ENCODE measurements at regions not wholly inside any gene's neighbourhood (a gene's known extent, or its start where the extent isn't known, plus 50 kb on each side); places are given as distances from the start of the nearest gene placed in this dataset.

- H2BK12ac ChIP-seq (ENCODE audit: low read depth, low read length) = no peak overlapping the region
- no peak for TF ChIP-seq BRCA1 (IDR thresholded peaks at IDR 0.05; ENCODE audit: low read depth, low read length)
- no peak for TF ChIP-seq POLR2A (IDR thresholded peaks at IDR 0.05; ENCODE audit: control extremely low read depth in 1 of 2, low read depth in 2 of 2, low read length in 2 of 2)
- TF ChIP-seq HDAC2 (IDR thresholded peaks at IDR 0.05; ENCODE audit: borderline replicate concordance in 1 of 2, low read depth in 2 of 2, low read length in 2 of 2) = no peak
- no peak for TF ChIP-seq SAP30 (IDR thresholded peaks at IDR 0.05; ENCODE audit: insufficient read depth, insufficient replicate concordance, low read length)
- no peak for TF ChIP-seq EGR1 (IDR thresholded peaks at IDR 0.05; ENCODE audit: borderline replicate concordance, low read depth, low read length)
These were observed 80.4 kb upstream of the EEA1 start for GRCh38 chr12:93009533-93009932.

More at GRCh38 chr12:93009533-93009932, 80.4 kb upstream of the EEA1 start:
- H3K27ac ChIP-seq (ENCODE audit: low read depth, low read length) = no peak overlapping the region
- H4K91ac ChIP-seq (replicated peaks; ENCODE audit: insufficient read length, low read length) = no peak overlapping the region
- no peak overlapping the region for H3K4me3 ChIP-seq (ENCODE audit: extremely low read depth in 1 of 4, insufficient read depth in 2 of 4, low read depth in 3 of 4, low read length in 4 of 4)
- H3K79me2 ChIP-seq (ENCODE audit: control insufficient read depth in 1 of 2, insufficient read depth in 2 of 2, low read length in 2 of 2) = no peaks in the 10 kb centered on the region
- H3K27me3 ChIP-seq (replicated peaks in 1 of 4; ENCODE audit: control insufficient read depth in 3 of 4, extremely low read depth in 1 of 4, insufficient read depth in 3 of 4, low read length in 3 of 4) = no peaks in the 10 kb centered on the region
- ChIA-PET POLR2A (ENCODE audit: partially characterized antibody) (no interaction called here), CTCF (ENCODE audit: partially characterized antibody) (interaction anchor here (1.1 to 3.7 kb wide), 3 partner anchors 9 to 22 kb away, joined by 3 to 15 read pairs (median 3); no protein-coding TSS in a partner anchor)
- H3K36me3 ChIP-seq (ENCODE audit: control insufficient read depth in 2 of 4, insufficient read depth in 4 of 4, low read length in 3 of 4) = no peaks in the 10 kb centered on the region
- no peak overlapping the region for H2AK5ac ChIP-seq (ENCODE audit: low read depth, low read length)
- peaks cover 0 to 2% (median 0%) of the 10 kb centered on the region in 4 experiments; a peak in 1 of 7 replicates for H3K4me1 ChIP-seq (replicated peaks in 1 of 4; ENCODE audit: control insufficient read depth in 3 of 4, insufficient read depth in 4 of 4, low read length in 3 of 4)
- H3K79me1 ChIP-seq (ENCODE audit: low read depth, low read length) = no peaks in the 10 kb centered on the region
- no peak overlapping the region for H2BK15ac ChIP-seq (ENCODE audit: low read length)
- no peak overlapping the region for H4K8ac ChIP-seq (ENCODE audit: extremely low read depth, insufficient read depth, low read length)
- H3K56ac ChIP-seq (replicated peaks; ENCODE audit: insufficient read length, low read depth, low read length) = no peak overlapping the region
- H3K23me2 ChIP-seq (ENCODE audit: low read depth, low read length) = no peaks in the 10 kb centered on the region
- no peak overlapping the region for H3K14ac ChIP-seq (ENCODE audit: insufficient read length)
- no peak overlapping the region for H3K18ac ChIP-seq (ENCODE audit: extremely low read depth, low read length)
- H3K9ac ChIP-seq (replicated peaks in 1 of 4; ENCODE audit: extremely low read depth in 1 of 4, low read depth in 3 of 4, low read length in 3 of 4) = no peak overlapping the region
- DNase-seq (ENCODE audit: low read depth in 1 of 2, low spot score in 2 of 2) = no peak
- no peak overlapping the region for H3K23ac ChIP-seq (ENCODE audit: insufficient read length)
- no peaks in the 10 kb centered on the region for H3K9me3 ChIP-seq (ENCODE audit: insufficient read depth in 2 of 2, low read depth in 1 of 2, low read length in 1 of 2)
- no peak overlapping the region for H3K4ac ChIP-seq (replicated peaks; ENCODE audit: insufficient read length, low read depth, low read length)
- H2AFZ ChIP-seq (ENCODE audit: low read length) = no peak overlapping the region
- 90% methylated on average over 3 of the region's 3 CpGs; no CpG with 5 or more reads in 1 of the 2 experiments for WGBS, 2 experiments (ENCODE audit: extremely low coverage in 1 of 2, insufficient coverage in 1 of 2, insufficient read length in 1 of 2, insufficient replicate concordance in 2 of 2, low coverage in 1 of 2, low lambda C conversion rate in 2 of 2, missing lambda C conversion rate in 1 of 2)
- H2BK5ac ChIP-seq (ENCODE audit: low read depth, low read length) = no peak overlapping the region
- no peaks in the 10 kb centered on the region for H4K20me1 ChIP-seq (replicated peaks in 1 of 2; ENCODE audit: control insufficient read depth in 1 of 2, insufficient read depth in 2 of 2, low read length in 2 of 2)
- H2BK20ac ChIP-seq (ENCODE audit: low read length) = no peak overlapping the region
- no peak for FAIRE-seq
- H2BK120ac ChIP-seq (replicated peaks; ENCODE audit: low read depth, low read length) = no peak overlapping the region
- H4K5ac ChIP-seq (ENCODE audit: insufficient read length, low read depth, low read length) = no peak overlapping the region
- no peak overlapping the region for H3K4me2 ChIP-seq (ENCODE audit: insufficient read depth in 1 of 2, low read depth in 2 of 2, low read length in 2 of 2)

Measured in H1 (cell line).